GM18505 (cell line): ENCODE measurements at regions not wholly inside any gene's neighbourhood (a gene's known extent, or its start where the extent isn't known, plus 50 kb on each side); places are given as distances from the start of the nearest gene placed in this dataset.
"Not testable (repeated sequence)": the region's sequence is repeated elsewhere in the genome, so short reads cannot be mapped to it uniquely, and the experiment has no call there.

Experiments used
- ATAC-seq: cut with Tn5 transposase; IDR thresholded peaks from one replicate; pipeline ENCODE4 v1.9.1; 2021; ENCODE audit not compliant: unreplicated experiment
- POLR2A ChIP-seq: IDR thresholded peaks from 4 replicates; pipeline ENCODE4 v1.6.1; 2011; ENCODE audit warnings: borderline replicate concordance; ENCODE audit not compliant: insufficient read depth, insufficient read length; ENCODE audit errors: extremely low read depth

DNA sequence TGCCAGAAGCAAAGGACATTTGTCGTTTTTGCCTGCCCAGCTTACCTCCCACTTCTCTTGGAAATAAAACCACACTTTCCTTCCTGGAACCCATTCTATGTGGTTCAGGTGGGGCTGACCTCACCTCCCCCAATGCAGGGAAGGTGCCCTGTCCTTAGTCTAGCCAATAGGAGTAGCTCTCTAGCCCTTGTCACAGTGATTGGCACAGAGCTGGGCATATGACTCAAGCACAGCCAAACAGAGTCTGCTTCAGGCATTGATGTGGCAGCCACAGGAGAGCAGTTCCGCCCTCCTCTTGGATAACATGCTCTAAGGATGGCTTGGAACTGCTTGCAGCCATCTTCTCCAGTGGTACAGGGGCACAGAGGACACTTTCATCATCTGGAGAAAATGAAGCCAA, 134.0 kb downstream of the LRIG2 start:
- no peak for ATAC-seq
- TF ChIP-seq POLR2A, result no peak

DNA sequence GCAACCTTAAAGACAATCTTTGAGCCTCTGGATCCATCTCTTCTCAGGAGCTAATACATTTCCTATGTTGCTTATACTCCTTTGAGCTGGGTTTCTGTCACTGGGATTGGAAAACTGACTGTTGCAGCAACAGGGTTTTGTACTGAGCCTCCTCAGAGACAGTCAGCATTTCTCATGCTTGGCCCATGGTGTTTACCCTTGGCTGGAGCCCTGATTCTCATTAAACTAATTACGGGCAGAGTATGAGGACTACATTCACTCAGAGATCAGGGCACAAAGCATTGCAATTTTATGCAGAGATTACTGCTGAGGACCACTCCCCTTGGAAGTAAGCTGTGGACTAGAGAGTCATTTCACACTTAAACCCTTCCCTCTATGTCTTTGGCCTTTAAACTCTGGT, 134.5 kb downstream of the LRIG2 start:
- TF ChIP-seq POLR2A, result no peak
- no peak for ATAC-seq

DNA sequence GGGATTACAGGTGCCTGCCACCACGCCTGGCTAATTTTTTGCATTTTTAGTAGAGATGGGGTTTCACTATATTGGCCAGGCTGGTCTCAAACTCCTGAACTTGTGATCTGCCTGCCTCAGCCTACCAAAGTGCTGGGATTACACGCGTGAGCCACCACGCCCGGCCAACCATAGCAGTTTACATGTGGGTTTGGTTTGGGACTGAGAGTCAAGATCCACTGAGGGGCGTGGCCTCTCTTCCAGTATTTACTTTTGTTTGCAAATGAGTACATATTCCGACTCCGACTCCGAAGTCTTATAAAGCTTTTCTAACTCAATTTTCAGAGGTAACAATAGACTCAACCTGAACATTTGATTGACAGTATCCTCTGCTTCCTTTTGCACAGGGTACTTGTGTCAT, 135.4 kb downstream of the LRIG2 start:
- not testable (repeated sequence) for ATAC-seq

DNA sequence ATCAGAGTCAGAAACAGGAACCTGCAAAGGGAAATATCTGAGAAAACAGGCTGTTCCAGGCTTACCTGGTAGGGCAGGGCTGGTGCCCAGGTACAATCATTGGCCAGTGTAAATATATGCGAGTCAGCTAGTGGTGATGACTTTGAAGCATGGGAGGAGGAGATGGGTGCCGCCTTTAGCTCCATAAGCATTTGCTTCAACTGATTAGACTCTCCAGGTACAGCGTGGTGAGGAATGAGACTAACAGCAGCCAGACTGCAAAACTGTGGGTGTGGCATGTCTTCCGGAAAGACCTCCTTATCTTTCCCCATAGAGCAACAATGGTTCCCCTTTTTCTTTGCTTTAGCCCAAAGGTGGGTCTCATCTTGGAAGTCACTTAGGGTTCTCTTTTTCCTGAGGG, 137.2 kb downstream of the LRIG2 start:
- ATAC-seq, result no peak
- TF ChIP-seq POLR2A, result no peak

DNA sequence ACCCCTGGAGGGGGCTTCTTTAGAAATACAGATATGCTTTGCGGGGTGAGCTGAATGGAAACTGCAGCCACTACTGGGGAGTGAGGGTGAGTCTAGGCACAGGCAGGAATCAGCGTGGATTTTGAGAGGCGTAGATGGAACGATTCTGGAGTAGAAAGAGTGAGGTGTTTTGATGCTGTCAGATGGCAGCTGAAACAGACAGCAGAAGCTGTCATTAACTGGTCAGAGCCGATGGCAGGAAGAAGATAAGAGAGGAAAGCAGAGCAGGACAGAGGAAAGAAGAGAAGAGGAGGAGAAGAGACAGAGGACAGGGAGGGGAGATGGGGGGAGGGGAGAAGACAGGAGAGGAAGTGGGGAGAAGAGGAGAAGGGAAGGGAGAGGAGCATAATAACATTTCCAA, 138.5 kb downstream of the LRIG2 start:
- TF ChIP-seq POLR2A, result no peak
- no peak for ATAC-seq

DNA sequence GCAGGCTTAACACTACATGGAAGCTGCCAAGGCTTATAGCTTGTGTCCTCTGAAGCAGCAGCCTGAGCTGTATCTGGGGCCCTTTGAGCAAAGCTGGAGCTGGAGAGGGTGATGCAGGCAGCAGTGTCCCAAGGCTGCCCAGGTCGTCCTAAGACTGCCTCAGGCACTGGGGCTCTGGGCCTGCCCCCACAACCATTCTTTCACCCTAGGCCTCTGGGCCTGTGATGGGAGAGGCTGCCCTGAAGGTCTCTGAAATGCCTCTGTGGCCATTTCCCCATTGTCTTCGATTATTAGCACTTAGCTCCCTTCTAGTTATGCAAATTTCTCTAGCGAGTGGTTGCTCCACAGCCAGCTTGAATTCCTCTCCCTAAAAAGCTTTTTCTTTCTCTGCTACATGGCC, 142.0 kb downstream of the LRIG2 start:
- TF ChIP-seq POLR2A, result no peak
- ATAC-seq, result no peak

DNA sequence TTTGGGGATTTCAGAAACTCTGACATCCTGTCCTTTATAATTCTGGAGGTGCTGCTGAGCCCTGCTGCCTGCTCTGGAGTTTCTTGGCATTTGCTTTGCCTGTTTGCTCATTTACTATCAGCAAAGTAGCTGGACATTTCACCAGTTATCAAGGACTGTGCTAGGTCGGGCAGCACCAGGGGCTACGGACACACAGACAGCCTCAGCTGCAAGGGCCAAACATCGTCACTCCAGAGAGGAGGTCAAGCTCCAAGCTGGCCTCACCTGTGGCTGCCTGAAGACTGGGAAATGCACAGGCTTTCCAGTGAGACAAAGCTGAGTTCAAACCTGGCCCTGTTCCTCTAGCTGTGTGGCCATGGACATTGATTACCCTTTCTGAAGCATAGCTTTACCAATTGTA, 143.7 kb downstream of the LRIG2 start:
- no peak for TF ChIP-seq POLR2A
- no peak for ATAC-seq

DNA sequence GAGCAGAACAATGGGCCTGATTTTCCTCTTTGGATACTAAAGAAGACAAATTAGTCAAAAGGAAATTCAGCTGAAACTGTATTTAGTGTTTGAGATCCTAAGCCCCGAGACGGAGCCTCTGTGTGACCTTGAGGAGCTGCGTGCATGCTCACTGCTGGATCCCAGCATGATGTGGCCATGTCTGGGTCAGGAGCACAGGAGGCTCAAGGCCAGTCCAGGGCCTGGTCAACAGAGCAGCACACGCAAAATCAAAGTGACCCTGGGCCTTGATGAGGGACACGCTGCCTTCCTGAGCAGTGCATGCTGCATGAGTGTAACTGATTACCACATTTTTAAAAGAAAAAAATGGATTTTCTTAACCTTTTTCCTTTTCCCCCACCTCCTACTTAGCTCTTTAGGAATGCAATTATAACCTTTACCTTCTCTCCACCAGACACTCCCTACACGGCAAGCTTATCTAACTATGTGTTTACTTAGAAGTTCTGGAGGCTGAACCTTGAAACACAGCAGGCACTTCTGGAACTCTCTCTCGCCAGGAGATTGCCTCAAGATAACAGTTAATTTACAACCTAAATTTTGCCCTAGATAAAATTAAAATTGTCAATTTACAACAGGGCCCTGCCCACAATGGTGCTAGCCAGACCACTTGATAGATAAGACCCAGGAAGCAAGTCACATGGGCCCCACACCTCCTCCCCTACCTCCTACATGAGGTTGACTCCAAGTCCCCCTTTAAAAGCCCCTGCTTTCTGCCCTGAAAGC, 144.6 kb downstream of the LRIG2 start:
- no peak for TF ChIP-seq POLR2A
- no peak for ATAC-seq

DNA sequence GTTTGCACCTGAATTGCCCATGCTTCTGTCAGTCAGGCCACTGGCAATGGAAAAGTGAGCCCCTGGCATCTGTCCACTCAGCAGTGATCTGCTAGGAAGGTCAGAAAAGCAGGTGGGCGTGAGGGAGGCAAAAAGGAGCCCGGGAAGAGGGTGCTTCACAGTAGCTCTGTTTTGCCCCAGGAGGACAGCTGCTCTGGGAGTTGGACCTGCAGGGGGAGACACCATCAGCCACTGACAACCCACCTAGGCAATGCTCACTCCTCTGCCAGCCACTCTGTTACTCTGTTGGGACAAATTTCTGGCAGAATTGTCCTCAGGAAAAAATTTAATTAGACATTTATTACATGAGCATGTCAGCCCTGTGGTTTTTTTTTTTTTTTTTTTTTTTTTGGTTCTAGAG, 146.4 kb downstream of the LRIG2 start:
- no peak for ATAC-seq
- TF ChIP-seq POLR2A, result no peak

DNA sequence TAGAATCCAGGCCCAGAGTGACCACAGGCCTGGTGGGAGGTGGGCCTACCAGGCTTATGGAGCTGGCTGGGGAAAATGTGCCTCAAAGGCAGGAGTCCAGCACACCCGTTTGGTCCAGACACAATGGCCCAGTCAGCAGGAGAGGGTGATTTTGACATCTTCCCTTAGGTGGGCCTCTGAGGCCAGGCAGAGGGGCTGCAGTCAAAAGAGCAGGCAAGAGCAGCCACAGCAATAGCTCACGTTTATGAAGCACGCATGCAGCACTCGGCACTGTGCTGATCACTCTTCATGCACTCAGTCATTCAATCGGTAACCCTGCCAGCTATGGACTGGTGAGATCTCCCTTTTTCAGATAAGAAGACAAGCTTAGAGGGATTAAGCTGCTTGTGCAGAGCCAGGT, 146.8 kb downstream of the LRIG2 start:
- no peak for ATAC-seq
- no peak for TF ChIP-seq POLR2A

DNA sequence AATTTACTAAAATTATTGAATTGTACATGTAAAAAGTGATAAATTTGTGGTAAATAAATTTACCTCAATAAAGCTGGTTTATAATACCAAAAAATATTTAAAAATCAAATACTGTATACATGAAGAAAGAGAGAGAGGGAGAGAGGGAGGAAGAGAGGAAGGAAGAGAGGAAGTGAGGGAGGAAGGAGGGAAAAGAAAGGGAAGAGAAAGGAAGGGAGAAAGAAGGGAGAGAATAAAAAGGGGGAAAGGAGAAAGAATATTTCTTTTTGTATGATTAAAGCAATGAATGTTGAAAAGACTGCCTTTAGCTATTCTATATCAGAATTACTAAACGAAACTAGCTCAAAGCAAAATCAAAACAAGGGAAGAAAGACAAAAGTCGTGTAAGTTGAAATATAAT, 150.0 kb downstream of the LRIG2 start:
- no peak for ATAC-seq
- TF ChIP-seq POLR2A, result no peak

DNA sequence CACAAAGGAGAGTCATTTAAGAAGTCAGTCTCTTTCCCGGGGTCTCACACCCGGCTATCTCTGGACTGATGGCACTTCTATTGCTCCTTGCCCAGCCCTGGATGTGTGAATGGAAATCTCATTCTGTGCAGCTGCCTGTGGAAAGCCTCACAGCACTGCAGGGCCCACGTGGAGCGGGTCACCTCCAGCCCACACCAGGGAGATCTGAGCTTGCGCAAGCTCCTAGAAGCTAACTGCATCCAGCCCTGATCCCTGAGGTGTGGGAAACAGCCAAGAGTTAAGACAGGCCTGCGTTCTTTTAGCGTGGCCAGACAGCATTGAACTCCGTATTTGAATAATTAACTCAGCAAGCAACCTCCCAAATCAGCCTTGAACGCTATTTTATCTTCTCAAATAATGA, 150.5 kb downstream of the LRIG2 start:
- TF ChIP-seq POLR2A, result no peak
- no peak for ATAC-seq

DNA sequence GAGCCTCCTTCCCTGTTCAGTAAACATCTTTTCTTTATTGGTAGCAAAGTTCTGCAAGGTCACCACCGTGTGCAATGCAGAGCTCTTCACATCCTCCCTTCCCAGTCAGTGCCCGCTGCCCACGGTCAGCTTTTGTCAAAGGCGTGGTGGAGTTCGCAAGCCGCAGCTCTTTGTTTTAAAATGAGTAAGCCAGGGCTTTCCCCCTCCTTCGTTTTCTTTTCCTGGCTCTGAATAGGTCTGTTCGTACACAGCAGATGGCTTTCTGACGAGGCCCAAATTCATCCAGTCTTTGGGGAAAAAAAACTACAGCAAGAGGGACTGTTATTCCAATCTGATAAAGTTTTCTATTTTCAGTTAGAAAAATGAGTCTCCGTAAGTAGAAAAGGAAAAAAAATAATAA, 153.2 kb downstream of the LRIG2 start:
- ATAC-seq, result no peak
- no peak for TF ChIP-seq POLR2A

DNA sequence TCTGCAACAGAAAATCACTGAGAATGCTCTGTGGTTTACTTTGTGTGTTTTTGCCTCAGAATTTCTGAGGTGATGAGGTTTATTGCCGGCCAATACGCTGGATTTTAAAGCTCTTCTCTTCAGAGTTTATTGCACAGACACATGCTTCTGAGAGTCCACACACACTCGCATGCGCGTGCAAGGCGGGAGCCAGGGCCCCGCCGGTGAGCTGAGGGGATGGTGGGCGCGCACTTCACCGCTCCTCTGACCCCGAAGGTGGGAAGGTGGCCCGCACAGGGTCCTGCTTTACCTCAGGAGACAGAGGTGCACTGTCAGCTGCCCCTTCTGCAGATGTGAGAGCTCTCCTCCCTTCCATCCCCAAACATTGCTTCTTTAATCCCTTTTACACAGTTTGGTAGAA, 158.4 kb upstream of the MAGI3 start:
- TF ChIP-seq POLR2A, result no peak
- no peak for ATAC-seq

DNA sequence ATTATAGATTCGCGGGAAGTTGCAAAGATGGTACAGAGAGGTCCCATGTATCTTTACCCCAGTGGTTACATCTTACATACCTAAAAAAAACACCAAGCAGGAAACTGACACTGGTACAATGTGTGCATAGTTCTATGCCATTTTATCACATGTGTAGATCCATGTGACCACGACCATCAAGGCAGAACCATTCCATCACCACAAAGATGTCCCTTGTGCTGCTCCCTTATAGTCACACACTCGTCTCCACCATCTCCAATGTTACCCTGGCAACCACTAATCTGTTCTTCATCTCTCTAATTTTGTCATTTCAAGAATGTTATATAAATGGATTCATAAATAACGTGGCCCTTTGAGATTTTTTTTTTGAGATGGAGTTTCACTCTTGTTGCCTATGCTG, 156.9 kb upstream of the MAGI3 start:
- ATAC-seq, result no peak
- TF ChIP-seq POLR2A, result no peak

DNA sequence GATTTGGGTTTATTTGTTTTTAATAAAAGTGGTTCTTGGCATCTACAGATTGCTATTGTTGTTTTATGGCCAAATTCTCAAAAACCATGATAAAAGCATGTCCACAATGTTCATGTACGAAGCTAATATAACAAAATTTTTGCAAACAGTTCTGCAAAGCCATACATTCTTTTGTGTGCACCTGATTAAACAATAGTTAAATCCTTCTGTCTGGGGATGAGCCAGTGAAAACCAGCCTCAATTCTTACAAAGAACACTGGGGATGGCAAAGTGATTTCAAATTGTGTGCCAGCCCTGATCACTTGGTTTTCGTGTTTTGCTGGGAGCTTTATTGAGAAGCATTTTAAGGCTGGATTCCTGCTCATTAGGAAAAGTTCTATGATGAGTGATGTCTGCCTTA, 149.1 kb upstream of the MAGI3 start:
- ATAC-seq, result no peak
- TF ChIP-seq POLR2A, result no peak

DNA sequence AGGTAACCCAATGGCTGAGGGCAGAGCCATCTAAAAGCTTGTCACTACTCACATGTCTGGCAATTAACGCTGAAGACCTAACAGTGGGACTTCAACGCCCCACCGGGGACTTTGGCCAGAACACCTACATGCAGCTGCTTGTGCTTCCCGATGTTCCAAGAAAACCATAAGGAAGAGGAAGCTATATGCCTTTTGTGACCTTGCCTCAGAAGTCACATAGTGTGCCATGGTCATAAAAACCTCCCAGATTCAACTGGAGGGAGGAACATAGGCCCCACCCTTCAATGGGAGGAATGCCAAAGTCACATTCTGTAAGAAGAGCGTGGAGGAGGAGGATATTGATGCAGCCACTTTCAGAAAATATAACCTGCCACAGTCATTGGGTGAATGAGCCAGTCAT, 147.8 kb upstream of the MAGI3 start:
- no peak for TF ChIP-seq POLR2A
- no peak for ATAC-seq
